NCI-H524 (cell line): ENCODE measurements at regions not wholly inside any gene's neighbourhood (a gene's known extent, or its start where the extent isn't known, plus 50 kb on each side); places are given as distances from the start of the nearest gene placed in this dataset.

ENCODE experiments used
- DNase-seq, 2 experiments: peaks; one replicate each; lab custom pipeline; 2025; lab: John Stamatoyannopoulos, UW

DNA sequence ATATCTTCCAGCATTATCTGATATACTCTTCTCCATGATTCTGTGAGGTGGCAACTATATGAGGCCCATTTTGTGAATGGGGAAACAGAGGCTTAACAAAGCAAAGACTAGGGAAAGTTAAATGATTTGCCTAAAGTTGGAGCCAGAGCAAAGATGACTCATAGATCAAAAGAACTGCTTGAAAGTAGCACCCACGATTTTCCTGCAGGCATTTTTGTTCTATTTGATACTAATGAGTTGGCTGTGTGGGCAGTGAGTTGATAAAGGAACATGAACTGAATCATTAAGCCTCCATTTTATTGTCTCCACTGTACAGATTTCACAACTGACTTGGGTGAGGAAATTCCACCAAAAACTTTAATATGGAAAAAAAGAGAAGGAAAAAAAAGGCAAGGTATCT, 138.9 kb upstream of the IGFBP7 start:
- no peak for DNase-seq

DNA sequence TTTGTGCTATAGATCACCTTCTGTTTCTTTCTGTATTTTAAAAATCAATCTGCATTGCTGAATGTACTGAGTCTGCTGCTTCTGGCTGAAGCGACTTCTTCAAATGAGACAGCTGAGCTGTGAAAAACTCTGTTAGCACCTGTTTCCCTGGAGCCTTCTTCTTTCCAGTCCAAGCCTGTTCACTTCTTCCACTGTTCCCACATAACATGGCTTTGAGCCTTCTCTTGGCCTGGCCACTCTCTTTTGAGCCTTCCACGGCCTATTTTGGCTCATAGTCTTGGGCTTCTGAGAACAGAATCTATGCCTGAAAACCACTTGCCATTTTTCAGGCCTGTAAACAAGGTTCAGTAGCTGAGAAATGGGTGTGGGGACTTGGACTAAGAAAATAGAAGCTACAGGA, 132.9 kb upstream of the IGFBP7 start:
- no peak for DNase-seq

DNA sequence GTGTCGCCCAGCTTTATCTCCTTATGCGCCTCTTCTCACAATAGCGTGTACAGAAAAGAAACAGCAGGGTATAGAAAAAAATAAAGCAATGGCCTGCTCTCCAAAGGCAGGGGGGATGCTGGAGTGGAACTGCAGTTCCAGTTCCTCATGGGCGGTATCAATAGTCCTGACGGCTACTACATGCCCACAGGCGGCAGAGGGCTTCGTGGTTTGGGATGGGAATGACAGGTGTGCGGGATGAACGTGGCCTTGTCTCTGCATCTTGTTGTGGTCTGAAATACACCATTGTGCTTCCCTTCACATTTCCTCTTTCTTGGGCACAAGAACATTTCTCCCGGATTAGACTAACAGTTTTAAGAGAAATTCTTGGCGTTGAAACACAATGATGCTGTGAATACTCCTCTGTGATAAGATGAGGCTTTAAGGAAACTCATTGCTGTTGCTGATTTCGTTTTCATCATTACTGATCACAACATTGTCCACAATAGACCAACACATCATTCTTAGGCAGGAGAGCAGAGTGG, 124.1 kb upstream of the IGFBP7 start:
- DNase-seq, result no peak

DNA sequence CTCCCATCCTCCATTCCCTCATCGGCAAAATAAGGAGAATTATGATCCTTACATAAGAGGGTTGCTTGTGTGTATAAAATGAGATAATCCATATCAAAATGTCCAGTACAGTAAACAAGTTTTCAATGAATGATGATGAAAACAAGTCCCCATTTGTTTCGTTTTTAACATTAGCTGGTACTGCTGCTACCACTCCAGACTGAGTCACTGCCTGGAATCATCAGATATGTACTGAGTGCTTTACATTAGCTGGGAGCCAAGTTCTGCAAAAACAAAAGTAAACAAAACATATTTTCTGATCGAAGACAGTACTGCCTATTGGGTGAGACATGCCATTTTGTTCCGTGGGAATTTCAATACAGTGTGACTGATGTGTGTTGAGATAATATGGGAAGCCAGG, 123.2 kb upstream of the IGFBP7 start:
- DNase-seq, result no peak

DNA sequence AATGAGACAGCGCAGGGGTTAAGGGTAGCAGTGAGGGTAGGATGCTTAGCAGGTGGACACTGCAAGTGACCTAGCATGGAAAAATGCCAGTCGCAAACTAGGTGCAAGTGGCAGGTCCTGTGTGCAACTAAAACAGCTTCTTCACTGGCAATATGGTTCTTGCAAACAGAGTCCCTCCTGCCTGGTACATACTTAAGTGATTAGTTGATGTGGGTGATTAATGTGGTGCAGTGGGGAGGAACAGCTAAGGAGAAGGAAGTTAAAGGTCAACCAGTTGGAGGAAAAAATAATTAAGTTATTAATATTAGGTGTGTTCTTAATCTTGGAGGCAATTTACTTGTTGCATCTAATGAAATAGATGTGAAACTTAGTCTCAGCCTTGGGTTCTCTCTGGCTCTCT, 121.6 kb upstream of the IGFBP7 start:
- no peak for DNase-seq

DNA sequence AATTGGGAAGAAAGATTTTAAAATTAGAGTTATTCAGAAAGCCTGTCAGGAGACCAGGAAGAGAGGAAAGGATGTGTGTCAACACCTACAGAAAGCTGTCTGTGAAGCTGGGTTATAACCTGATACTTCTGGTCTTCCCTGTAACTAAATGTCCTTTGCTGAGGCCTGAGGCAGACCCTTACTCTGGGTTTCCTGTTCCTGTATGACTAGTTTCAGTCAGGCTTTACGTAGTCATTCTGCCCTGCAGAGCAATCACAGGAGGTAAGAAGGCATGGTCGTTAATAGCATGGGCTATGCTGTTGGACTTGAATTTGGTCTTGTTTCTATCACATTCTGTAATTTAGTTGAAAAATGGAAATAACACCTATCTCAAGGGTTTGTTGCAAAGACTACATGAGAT, 110.5 kb upstream of the IGFBP7 start:
- DNase-seq, result no peak

DNA sequence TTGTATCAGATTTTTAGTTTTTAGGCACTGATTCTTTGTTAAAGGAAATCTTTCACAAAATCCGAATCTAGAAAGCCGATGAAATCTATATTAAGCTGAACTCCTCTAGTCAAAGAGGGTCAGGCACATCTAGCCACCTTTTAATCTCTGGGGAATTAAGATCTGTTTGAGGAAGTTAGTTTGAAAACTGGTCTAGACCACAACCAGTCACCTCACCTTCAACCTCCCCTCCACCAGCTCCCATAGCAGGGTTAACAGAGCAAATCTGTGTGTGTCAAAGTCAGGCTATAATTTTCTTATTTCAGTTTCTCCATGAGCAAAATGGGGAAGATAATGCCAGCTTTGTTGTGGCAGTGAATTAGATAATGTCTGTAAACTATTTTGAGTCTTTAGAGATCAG, 110.0 kb upstream of the IGFBP7 start:
- no peak for DNase-seq

DNA sequence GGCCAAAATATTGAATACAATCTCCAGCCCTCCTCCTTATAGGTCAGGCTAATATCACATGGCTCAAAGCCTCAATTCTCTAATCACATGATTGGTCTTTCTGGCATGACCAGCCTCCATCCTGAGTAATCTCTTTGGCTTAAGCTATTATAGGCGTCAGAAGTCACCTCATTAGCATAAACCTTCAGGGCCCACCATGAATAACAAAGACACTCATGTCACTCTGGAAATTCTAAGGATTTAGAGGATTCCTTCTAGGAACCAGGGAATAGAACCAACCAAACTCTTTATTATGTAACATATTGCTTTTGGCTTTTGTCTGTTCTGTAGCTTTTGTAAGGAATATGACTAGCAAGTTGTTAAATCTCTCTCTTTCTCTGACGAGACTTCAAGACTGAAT, 109.2 kb upstream of the IGFBP7 start:
- no peak for DNase-seq

DNA sequence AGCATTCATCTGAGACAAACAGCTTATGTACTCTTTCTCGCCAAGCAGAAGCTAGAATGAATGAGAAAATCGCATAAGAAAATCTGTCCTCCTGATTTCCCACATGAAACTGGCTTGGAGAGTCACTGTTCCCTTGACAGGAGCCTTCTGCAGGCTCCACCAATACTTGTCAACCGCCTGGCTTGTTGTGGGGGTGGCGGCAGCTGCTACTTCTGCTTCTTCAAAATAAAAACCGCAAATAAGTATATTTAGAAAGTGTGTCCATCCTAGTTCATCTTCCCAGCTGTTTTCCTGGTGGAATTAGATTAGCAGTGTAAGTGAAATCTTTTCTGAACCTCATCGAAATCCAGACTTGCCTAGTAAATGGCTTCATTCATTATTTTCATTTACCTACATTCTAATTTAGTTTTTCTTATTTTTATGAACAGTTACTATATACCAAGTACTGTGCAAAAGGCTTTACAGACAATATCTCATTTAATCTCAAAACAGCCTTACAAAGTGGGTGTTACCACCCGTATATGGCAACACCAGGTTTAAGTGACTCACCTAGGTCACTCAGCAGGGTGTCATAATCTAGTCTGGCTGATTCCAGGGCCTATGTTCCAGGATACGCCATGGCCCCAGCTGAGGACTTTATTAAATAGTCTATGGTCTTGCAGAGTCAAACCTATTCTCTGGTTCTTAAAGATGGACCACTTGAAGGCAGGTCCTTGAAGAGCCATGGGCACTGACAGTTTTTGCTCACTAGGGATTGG, 104.6 kb upstream of the IGFBP7 start:
- no peak for DNase-seq

DNA sequence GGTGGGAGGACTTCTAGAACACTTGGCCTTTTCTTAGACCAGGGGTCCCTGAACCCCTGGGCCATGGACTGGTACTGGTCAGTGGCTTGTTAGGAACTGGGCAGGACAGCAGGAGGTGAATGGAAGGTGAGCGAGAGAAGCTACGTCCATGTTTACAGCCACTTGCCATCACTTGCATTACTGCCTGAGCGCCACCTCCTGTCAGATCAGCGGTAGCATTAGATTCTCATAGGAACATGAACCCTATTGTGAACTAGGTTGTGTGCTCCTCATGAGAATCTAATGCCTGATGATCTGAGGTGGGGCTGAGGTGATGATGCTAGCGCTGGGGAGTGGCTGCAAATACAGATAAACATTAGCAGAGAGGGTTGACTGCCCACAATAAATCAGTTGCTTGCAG, 100.9 kb upstream of the IGFBP7 start:
- DNase-seq, result no peak

DNA sequence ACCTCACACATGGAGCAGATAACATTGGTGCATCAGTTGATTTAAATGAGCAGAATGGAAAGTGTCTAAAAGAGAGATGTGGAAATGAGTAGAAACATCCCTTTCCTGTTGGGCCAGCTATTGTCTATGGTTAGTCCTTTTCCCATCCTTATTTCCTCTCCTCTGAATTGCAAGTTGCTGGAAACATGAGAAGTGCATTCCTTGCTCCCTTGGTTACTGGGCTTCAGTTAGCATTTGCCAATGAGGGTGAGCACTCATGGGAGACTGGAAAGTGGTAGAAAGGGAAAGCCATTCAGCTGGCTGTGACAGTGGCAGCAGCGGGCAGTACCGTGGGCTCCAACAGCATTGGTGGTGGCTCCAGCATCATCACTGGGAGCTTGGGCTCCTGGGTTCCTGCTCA, 96.0 kb upstream of the IGFBP7 start:
- no peak for DNase-seq

DNA sequence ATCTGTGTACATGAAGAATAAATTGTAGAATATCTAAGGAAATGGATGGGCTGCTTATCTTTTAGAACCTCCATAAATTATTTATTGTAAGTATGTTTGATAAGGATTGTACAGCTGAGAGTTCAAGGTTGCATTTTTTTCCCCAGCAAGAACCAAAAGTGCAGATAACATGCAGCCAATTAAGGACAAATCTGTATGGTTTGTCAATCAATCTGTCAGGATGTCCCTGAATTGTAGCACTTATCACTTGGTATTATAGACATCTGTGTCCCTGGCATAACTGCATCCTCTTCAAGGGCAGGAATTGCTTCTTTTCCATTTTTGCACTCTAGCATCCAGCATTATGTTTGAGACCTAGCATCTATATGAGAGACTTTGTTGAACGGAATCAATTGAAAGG, 95.4 kb upstream of the IGFBP7 start:
- no peak for DNase-seq

DNA sequence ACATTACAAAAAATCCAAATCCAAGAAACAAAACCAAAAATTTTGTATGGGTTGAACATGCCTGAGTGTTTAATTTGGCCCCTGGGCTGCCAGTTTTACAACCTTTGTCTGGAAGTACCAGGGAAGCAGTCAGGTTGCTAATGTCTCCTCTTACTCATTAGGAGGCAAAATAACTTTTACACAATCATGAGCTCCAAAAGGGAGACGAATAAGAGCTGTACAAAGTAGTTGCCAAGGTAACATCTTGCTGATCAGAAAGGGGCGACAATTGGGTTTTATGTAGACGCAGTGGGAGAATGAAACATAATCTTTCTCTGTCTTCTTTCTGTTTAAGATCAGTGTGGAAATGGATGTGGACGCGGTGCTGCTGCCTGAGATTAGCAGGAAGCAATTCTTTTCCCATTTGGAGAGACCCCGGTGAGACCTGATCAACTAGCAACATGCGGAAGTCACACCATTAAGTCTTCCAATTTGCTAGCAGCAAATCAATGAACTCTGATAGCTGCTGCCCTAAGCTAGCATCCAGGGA, 90.7 kb upstream of the IGFBP7 start:
- no peak for DNase-seq

DNA sequence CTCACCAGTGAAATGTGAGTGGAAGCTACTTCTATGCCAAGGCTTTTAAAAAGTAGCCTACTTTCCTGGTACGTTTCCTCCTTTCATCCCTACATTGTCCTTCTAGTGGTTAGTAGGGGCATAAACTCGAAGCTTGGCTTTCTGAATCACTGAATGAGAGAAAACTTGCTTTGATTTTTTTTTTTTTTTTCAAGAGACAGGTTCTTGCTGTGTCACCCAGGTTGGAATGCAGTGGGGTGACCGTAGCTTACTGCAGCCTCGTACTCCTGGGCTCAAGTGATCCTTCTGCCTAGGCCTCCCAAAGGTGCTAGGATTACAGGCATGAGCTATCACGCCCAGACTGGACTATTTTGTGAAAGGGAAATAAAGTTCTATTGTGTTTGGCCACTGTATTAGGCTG, 89.1 kb upstream of the IGFBP7 start:
- DNase-seq, result no peak

DNA sequence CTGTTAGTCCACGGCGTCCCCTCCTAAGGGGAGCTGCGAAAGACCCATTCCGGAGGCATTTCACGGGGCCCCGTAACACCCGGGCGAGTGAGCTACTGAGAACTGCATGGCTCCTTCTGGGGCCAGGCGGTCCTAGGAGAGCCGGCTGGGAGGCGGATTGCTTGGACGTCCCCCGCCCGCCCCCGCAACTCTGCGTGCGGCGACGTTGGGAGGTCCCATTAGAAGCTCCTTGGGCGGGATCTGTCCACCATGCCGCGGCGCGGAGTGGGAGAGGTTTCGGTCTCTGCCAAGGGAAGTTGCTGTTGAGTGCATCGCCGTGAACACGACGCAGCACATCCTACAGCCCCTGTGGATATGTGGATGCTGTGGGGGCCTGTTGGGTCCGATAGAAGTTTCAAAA, 85.4 kb upstream of the IGFBP7 start:
- DNase-seq, result no peak

DNA sequence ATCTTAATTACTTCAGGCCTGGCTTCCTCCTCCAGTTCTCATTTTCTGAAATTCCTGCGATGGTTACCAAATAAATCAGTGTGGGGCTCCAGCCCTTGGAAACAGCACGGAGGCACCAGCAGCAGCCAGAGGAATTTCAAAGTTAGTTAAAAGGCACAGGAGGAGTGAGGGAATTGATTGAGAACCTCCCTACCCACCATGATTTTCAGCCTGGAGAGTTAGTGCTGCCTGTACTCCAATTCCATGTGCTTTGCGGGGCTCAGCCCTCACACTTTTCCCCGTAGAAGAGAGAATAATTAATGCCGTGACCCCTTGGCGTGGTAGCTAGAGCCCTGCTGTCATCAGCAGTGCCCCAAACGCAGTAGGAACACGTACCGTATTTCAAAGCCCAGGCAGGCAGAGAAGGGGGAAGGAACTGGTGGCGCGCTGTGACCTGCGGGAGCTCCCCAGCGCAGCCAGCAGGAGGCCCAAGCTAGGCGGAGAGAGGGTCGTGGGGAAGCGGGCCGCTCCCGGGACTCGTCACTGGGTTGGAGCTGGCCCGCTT, 84.0 kb upstream of the IGFBP7 start:
- DNase-seq, result no peak

DNA sequence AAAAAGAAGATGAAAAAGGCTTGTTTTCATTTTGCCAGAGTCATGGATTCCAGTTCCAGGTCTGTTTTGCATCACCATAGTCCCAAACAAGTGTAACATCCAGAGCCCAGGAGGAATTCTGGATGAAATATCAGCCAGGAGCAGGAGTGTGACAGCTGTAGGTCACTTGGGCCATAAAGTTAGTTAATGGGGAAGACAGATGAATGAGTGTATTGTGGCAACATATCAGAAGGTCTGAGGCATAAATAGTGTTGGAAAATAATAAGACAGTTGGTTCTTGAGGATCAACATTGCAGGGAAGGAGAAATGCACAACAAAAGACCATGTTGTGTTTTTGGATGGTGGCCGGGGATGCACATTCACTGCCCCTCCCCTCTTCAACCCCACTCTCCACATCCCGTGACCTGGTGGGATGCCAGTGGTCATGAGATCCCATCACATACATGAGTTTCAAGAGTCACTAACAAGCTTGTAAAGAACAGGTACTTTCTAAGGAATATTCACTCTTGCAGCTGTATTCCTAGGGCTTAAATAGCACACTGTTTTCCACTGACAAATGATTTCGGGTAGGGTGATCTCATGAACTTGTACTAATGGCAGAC, 83.1 kb upstream of the IGFBP7 start:
- DNase-seq, result no peak

DNA sequence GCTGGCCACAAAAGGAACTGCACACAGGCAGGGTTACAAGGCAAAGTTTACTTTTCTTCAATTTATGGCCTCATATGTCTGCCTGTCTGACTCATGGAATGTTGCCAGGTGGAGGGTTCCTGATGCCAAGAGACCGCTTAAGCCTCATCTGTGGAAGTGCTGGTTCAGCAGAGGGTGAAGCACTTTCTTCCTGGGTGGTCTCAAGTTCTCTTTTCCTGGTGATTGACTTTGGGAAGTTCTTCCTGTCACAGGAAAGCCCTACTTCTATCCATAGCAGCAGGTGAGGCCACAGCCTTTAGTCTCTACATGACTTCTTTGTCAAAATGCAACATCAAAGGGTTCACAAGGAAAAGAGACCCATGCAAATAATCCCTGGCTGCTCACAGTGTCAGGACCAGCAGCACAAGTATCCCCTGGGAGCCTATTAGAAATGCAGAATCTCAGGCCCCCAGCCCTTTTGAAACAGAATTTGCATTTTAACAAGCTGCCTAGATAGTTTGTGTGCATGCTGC, 81.4 kb upstream of the IGFBP7 start:
- DNase-seq, result peak in 1 of 2 experiments; percentile 22

DNA sequence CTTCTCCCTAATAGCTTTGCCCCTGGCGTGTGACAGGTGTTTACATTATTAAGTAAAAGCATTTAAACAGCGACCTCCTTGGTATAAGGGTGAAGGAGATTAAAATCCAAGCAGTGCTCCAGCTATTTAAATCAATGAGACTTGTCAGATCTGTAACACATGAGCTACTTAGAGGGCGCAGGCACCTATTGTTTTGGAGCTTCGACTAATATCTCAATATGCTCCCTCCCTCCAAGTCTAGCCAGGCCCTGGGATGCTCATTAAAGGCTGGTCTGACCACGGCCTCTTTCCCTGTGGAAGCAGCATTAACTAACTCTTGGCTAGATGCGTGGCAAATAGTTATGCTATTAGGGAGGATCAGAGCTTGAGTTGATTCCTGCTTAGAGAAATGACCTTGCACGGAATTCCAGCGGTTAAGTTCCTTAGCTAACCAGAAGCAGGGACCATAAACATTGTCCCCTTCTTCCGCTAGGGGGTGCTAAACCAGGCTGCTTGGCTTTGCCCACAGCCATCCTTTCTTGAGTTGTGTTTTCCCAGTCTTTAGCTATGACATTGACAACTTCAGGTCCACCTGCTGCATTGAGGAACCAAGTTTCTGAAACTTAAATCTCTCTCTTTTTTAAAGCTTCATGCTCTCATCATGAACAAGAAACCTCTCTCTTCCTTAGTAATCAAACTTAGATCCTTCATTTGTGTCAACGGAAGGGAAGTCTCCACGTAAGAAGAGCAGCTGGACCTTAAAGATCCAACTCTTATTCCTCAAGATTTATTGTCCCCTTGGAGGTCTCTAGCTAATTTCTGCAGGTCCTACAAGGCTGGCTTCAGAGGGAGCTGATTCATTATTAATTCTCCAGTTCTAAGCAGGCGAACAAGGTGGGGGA, 80.7 kb upstream of the IGFBP7 start:
- peak; percentile 67 to 92 for DNase-seq

DNA sequence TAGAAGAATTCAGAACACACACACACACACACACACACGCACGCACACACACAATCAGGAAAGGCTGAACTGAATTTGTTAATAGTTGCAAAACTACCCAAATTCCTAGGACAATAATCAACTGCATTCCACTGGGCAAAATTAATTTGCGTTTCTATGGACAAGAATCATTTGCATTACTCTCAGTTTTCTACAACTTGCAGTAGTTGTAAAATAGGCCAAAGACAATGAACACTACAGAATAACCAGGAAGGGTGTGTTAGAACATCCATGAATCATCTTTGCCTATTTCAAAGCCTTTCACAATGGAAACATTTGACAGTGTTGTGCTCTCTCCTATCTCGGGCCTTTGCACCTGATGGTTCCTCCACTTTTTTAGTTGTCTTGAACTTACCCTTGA, 77.1 kb upstream of the IGFBP7 start:
- DNase-seq, result no peak

DNA sequence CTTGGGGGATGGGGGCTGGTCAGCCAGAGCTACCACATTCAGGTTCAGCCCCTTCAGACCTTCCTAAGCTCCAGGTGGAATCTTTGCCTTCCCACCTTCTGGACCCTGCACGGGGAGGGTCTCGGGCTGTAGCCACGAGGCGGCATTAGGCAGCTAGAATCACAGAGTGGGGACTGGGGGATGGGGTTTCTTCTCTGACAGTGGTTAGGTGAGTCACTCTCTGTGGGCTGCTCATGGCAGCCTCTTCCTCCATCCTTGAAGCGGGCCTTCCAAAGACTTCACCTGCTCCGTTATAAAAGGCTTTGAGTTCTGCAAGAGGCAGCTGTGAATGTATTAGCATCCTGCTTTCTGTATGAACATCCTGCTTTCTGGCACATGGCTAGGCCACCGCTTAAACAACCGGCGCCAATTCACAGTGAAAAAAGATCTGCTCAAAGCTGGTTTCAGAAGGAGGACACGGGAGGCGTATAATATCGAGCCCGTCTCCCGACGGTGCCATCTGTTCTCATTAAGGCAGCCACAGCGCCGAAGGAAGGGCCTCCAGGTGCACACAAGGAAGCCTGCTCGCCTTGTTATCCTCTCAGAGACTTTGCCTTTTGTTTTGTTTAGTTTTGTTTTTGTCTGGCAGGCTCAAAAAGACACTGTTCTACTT, 74.3 kb upstream of the IGFBP7 start:
- peak; percentile 60 to 88 for DNase-seq
